GM10248 (cell line): ENCODE measurements at regions not wholly inside any gene's neighbourhood (a gene's known extent, or its start where the extent isn't known, plus 50 kb on each side); places are given as distances from the start of the nearest gene placed in this dataset.
"Not testable (repeated sequence)": the region's sequence is repeated elsewhere in the genome, so short reads cannot be mapped to it uniquely, and the experiment has no call there.

ENCODE experiments used
- CTCF ChIA-PET: fragments of 300-600 bp; sonication (Branson Sonifier 250); formaldehyde crosslinking; extraction: SDS; loops from one replicate; lab custom pipeline; 2021; ENCODE audit warnings: antibody characterized with exemption; lab: Yijun Ruan, JAX
- POLR2A ChIA-PET: fragments of 350-650 bp; sonication (Branson Sonifier 250); formaldehyde crosslinking; extraction: SDS; loops from one replicate; lab custom pipeline; 2020; ENCODE audit warnings: antibody characterized with exemption; lab: Yijun Ruan, JAX
- DNase-seq: peaks from one replicate; pipeline ENCODE4 v3.0.0; 2012; ENCODE audit errors: extremely low spot score
- TF ChIP-seq, protein P1 (sequence below): IDR thresholded peaks from 2 replicates; pipeline ENCODE4 v1.5.1; 2012; ENCODE audit warnings: mild to moderate bottlenecking, low read depth; ENCODE audit errors: extremely low read depth, missing control alignments, control extremely low read depth

DNA sequence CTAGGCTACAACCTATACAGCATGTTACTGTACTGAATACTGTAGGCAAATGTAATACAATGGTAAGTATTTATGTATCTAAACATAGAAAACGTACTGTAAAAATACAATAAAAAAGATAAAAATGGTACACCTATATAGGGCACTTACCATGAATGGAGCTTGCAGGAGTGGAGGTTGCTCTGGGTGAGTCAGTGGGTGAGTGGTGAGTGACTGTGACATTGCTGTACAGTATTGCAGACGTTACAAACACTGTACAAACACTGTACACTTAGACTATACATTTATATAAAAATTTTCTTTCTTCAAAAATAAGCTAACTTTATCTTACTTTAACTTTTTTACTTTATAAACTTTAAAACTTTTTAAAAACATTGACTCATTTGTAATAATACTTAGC, 190.3 kb upstream of the NR3C2 start:
- no peak for DNase-seq
- ChIA-PET CTCF (interaction anchor here (1.4 kb wide), 1 partner anchor 18 kb away, joined by 3 read pairs; no protein-coding TSS in a partner anchor), POLR2A (no interaction called here)
- TF ChIP-seq, protein P1, sequence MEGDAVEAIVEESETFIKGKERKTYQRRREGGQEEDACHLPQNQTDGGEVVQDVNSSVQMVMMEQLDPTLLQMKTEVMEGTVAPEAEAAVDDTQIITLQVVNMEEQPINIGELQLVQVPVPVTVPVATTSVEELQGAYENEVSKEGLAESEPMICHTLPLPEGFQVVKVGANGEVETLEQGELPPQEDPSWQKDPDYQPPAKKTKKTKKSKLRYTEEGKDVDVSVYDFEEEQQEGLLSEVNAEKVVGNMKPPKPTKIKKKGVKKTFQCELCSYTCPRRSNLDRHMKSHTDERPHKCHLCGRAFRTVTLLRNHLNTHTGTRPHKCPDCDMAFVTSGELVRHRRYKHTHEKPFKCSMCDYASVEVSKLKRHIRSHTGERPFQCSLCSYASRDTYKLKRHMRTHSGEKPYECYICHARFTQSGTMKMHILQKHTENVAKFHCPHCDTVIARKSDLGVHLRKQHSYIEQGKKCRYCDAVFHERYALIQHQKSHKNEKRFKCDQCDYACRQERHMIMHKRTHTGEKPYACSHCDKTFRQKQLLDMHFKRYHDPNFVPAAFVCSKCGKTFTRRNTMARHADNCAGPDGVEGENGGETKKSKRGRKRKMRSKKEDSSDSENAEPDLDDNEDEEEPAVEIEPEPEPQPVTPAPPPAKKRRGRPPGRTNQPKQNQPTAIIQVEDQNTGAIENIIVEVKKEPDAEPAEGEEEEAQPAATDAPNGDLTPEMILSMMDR = no peak

DNA sequence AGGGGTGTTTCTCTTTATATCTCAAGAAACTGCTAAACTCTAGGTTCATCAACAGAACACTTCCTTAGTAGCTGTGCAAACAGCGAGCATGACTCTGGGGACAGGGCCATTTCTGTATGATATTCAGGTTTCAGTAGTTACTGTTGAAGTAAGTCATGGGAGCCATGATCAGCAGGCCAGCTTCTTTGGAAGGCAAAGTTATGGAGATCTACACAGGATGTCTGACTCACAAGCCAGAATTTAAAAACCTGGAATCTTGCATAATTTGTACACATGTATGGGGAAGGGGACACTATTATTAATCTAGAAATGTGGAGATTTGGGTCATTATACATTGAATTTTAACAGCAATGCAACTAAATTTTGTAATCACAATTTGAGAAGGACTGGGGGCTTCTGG, 187.8 kb upstream of the NR3C2 start:
- ChIA-PET CTCF (no interaction called here), POLR2A (no interaction called here)
- TF ChIP-seq, protein P1 = no peak
- DNase-seq = no peak

DNA sequence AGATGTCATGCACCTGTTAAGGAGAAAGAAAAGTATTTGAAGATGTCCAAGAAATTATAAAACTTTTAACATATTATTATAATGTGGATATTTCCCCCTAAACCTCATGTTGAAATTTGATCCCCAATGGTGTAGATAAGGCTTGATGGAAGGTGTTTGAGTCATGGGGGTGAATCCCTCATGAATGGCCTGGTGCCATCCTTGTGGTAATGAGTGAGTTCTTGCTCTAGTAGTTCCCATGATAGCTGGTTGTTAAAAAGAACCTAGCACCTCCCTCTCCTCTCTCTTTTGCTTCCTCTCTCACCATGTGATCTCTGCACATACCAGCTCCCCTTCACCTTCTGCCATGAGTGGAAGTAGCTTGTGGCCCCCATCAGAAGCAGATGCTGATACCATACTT, 176.6 kb upstream of the NR3C2 start:
- ChIA-PET POLR2A (no interaction called here), CTCF (no interaction called here)
- TF ChIP-seq, protein P1 = no peak
- no peak for DNase-seq

DNA sequence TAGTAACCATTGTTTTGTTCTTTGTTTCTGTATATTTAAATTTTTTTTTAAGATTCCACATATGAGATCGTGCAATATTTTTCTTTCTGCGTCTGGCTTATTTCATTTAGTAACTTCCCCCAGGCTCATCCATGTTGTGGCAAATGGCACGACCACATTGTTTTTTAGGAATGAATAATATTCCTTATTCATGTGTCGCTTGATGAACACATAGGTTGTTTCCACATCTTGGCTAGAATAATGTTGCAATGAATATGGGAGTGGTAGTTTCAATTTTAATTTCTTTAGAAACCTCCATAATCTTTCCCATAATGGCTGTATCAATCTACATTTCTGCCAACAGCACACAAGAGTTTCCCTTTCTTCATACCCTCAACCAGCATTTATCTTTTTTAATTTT, 166.8 kb upstream of the NR3C2 start:
- ChIA-PET POLR2A (no interaction called here), CTCF (no interaction called here)
- no peak for DNase-seq
- TF ChIP-seq, protein P1 = no peak

DNA sequence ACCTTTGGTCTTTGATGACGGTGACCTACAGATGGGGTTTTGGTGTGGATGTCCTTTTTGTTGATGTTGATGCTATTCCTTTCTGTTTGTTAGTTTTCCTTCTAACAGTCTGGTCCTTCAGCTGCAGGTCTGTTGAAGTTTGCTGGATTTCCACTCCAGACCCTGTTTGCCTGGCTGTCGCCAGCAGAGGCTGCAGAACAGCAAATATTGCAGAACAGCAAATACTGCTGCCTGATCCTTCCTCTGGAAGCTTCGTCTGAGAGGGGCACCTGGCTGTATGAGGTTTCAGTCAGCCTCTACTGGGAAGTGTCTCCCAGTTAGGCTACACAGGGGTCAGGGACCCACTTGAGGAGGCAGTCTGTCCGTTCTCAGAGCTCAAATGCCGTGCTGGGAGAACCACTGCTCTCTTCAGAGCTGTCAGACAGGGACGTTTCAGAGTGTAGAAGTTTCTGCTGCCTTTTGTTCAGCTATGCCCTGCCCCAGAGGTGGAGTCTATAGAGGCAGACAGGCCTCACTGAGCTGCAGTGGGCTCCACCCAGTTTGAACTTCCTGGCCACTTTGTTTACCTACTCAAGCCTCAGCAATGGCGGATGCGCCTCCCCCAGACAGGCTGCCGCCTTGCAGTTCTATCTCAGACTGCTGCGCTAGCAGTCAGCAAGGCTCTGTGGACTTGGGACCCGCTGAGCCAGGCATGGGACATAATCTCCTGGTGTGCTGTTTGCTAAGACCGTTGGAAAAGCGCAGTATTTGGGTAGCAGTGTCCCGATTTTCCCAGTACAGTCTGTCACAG, 156.4 kb upstream of the NR3C2 start:
- POLR2A ChIA-PET, DNase-seq: not testable (repeated sequence)
- CTCF ChIA-PET = interaction anchor here (1.3 kb wide), 1 partner anchor 44 kb away, joined by 3 read pairs; no protein-coding TSS in a partner anchor

DNA sequence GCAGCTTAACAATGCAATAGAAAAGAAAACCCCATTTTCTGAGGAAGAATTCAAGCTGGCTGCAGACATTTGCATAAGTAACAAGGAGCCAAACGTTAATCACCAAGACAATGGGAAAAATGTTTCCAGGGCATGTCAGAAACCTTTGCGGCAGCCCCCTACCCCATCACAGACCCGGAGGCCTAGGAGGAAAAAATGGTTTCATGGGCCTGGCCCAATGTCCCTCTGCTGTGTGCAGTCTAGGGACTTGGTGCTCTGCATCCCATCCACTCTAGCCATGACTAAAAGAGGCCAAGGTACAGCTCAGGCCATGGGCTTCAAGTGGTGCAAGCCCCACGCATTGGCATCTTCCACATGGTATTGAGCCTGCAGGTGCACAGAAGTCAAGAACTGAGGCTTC, 147.0 kb upstream of the NR3C2 start:
- no peak for DNase-seq
- TF ChIP-seq, protein P1 = no peak
- ChIA-PET CTCF (no interaction called here), POLR2A (no interaction called here)

DNA sequence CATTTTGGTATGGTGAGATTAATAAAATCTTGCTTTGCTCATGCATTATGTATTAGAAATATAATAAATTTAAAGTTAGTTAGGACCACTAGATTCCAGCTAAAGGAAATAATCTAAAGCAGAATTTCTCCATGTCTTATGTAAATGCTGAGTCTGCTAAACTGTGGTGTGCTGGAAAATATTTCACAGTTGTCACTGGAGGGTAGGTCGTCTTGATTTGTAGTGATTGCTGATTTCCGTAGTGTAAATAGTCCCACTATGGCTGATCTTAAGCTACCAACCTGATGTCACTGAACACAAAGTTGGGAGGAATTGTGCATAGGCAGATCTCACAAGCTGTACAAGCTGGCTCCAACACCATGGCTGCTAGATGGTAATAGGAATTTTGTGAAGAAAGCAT, 133.4 kb upstream of the NR3C2 start:
- CTCF ChIA-PET = no interaction called here
- no peak for DNase-seq
- TF ChIP-seq, protein P1 = no peak
- POLR2A ChIA-PET = no interaction called here
